SK-N-SH treated with all-trans-retinoic acid at 6 μM for 48 hours (cell line): ENCODE measurements at regions not wholly inside any gene's neighbourhood (a gene's known extent, or its start where the extent isn't known, plus 50 kb on each side); places are given as distances from the start of the nearest gene placed in this dataset.

ENCODE experiments used
- ATAC-seq: fragments of 200-7000 bp; cut with Tn5 transposase; 3 replicates; pipeline ENCODE4 v1.9.1; 2020; ENCODE audit warnings: mild to moderate bottlenecking, moderate library complexity
- ARNTL ChIP-seq: fragments of 450-650 bp; formaldehyde crosslinking; IDR thresholded peaks from 2 replicates; pipeline ENCODE4 v1.5.0; 2020; ENCODE audit warnings: low read depth, mild to moderate bottlenecking, moderate library complexity, borderline replicate concordance
- BACH2 ChIP-seq: fragments of 250-450 bp; sonication (Bioruptor Pico); IDR thresholded peaks from 2 replicates; pipeline ENCODE4 v1.9.0; 2021; ENCODE audit warnings: mild to moderate bottlenecking, borderline replicate concordance
- CREB5 ChIP-seq: fragments of 250-450 bp; sonication (Bioruptor Pico); IDR thresholded peaks from 2 replicates; pipeline ENCODE4 v1.5.1; 2020; ENCODE audit warnings: low read depth, mild to moderate bottlenecking, moderate library complexity
- CSDC2 ChIP-seq: fragments of 250-450 bp; sonication (Bioruptor Pico); IDR thresholded peaks from 2 replicates; pipeline ENCODE4 v1.5.0; 2020; ENCODE audit warnings: mild to moderate bottlenecking, moderate library complexity
- CSRNP3 ChIP-seq: fragments of 250-450 bp; sonication (Bioruptor Pico); IDR thresholded peaks from 2 replicates; pipeline ENCODE4 v1.5.1; 2021; ENCODE audit warnings: mild to moderate bottlenecking, moderate library complexity
- ESRRG ChIP-seq: fragments of 250-450 bp; sonication (Bioruptor Pico); IDR thresholded peaks from 2 replicates; pipeline ENCODE4 v1.6.1; 2021; ENCODE audit warnings: mild to moderate bottlenecking
- OSR1 ChIP-seq: fragments of 250-450 bp; sonication (Bioruptor Pico); IDR thresholded peaks from 2 replicates; pipeline ENCODE4 v1.8.0; 2022; ENCODE audit warnings: moderate library complexity, mild to moderate bottlenecking, inconsistent platforms
- POU6F1 ChIP-seq: fragments of 250-450 bp; sonication (Bioruptor Pico); IDR thresholded peaks from 2 replicates; pipeline ENCODE4 v1.8.0; 2021; ENCODE audit warnings: low read depth, mild to moderate bottlenecking, moderate library complexity, borderline replicate concordance
- PPARA ChIP-seq: fragments of 250-450 bp; sonication (Bioruptor Pico); IDR thresholded peaks from 2 replicates; pipeline ENCODE4 v1.5.0; 2020; ENCODE audit warnings: mild to moderate bottlenecking, borderline replicate concordance
- RARB ChIP-seq: fragments of 250-450 bp; sonication (Bioruptor Pico); IDR thresholded peaks from 2 replicates; pipeline ENCODE4 v1.8.0; 2021; ENCODE audit warnings: mild to moderate bottlenecking, moderate library complexity
- TCF4 ChIP-seq: fragments of 250-450 bp; sonication (Bioruptor Pico); IDR thresholded peaks from 2 replicates; pipeline ENCODE4 v1.8.0; 2021; ENCODE audit warnings: mild to moderate bottlenecking, moderate library complexity, borderline replicate concordance
- TSHZ2 ChIP-seq: fragments of 250-450 bp; sonication (Bioruptor Pico); IDR thresholded peaks from 2 replicates; pipeline ENCODE4 v1.5.0; 2020; ENCODE audit warnings: mild to moderate bottlenecking, moderate library complexity
- ZFP3 ChIP-seq: fragments of 250-450 bp; sonication (Bioruptor Pico); IDR thresholded peaks from 2 replicates; pipeline ENCODE4 v1.5.0; 2020; ENCODE audit warnings: mild to moderate bottlenecking, moderate library complexity
- ZFP30 ChIP-seq: fragments of 450-650 bp; formaldehyde crosslinking; IDR thresholded peaks from 2 replicates; pipeline ENCODE4 v1.5.0; 2022; ENCODE audit warnings: mild to moderate bottlenecking, moderate library complexity
- ZNF565 ChIP-seq: fragments of 450-650 bp; formaldehyde crosslinking; conservative IDR thresholded peaks from 2 replicates; pipeline ENCODE4 v1.5.0; 2020; ENCODE audit warnings: low read depth, mild to moderate bottlenecking, moderate library complexity
- ZNF70 ChIP-seq: fragments of 450-650 bp; formaldehyde crosslinking; IDR thresholded peaks from 2 replicates; pipeline ENCODE4 v1.5.0; 2020; ENCODE audit warnings: mild to moderate bottlenecking, moderate library complexity
- ZNF8 ChIP-seq: fragments of 450-650 bp; formaldehyde crosslinking; IDR thresholded peaks from 2 replicates; pipeline ENCODE4 v1.5.0; 2020; ENCODE audit warnings: mild to moderate bottlenecking, moderate library complexity

GRCh38 chr16:65318138-65318537, 196.3 kb upstream of the CDH11 start (continued):
- peak; percentile 93 for TF ChIP-seq TSHZ2 (CRISPR knock-in tag)
- TF ChIP-seq TCF4 = peak; percentile 84
- peak; percentile 30; the same call in 1 of the 2 replicates for TF ChIP-seq ESRRG
- peak; percentile 85 for TF ChIP-seq ZNF70 (CRISPR knock-in tag)
- TF ChIP-seq RARB (CRISPR knock-in tag) = no peak

- no peak for TF ChIP-seq ZNF8 (CRISPR knock-in tag)
- no peak for TF ChIP-seq BACH2 (CRISPR knock-in tag)
- TF ChIP-seq ESRRG = no peak
- no peak for TF ChIP-seq POU6F1
- TF ChIP-seq CSRNP3 = no peak
- no peak for ATAC-seq
Observed at GRCh38 chr16:65316808-65317207, 194.9 kb upstream of the CDH11 start.

GRCh38 chr16:65315081-65315780, 193.4 kb upstream of the CDH11 start:
- ATAC-seq = no peak
- TF ChIP-seq PPARA (CRISPR knock-in tag) (no peak), ESRRG (no peak), ZNF8 (CRISPR knock-in tag) (no peak), RARB (CRISPR knock-in tag) (no peak), ARNTL (CRISPR knock-in tag) (no peak), TSHZ2 (CRISPR knock-in tag) (no peak), CSDC2 (CRISPR knock-in tag) (no peak), CREB5 (CRISPR knock-in tag) (no peak), ZNF70 (CRISPR knock-in tag) (no peak), ZNF565 (CRISPR knock-in tag) (no peak), ZFP3 (CRISPR knock-in tag) (no peak), TCF4 (no peak), ZFP30 (CRISPR knock-in tag) (no peak)
- TF ChIP-seq, all 23 proteins: peak for 0

GRCh38 chr16:65314627-65315008, 192.8 kb upstream of the CDH11 start:
- TF ChIP-seq TCF4 = no peak
- no peak for TF ChIP-seq ESRRG
- TF ChIP-seq RARB (CRISPR knock-in tag) = no peak
- no peak for TF ChIP-seq TSHZ2 (CRISPR knock-in tag)
- TF ChIP-seq OSR1 (CRISPR knock-in tag) = no peak
- ATAC-seq = peak; percentile 60
